GM12878 (cell line): ENCODE measurements at regions not wholly inside any gene's neighbourhood (a gene's known extent, or its start where the extent isn't known, plus 50 kb on each side); places are given as distances from the start of the nearest gene placed in this dataset.

Experiments
- ATAC-seq: fragments of 200-7000 bp; cut with Tn5 transposase; 3 replicates; pipeline ENCODE4 v1.9.1; 2020; ENCODE audit warnings: mild to moderate bottlenecking, moderate library complexity
- BruUV-seq: library from RNA; stranded (reverse); fragments of 400-500 nt; replicated peaks from 2 replicates; lab custom pipeline; 2021; lab: Mats Ljungman, UMichigan
- CTCF ChIA-PET: fragments of 300-600 bp; sonication (Branson Sonifier 250); formaldehyde crosslinking; extraction: SDS; loops from one replicate; lab custom pipeline; 2021; ENCODE audit warnings: inconsistent platforms; lab: Yijun Ruan, JAX
- POLR2A ChIA-PET: fragments of 350-600 bp; formaldehyde crosslinking; extraction: SDS; loops from one replicate; lab custom pipeline; 2021; ENCODE audit warnings: inconsistent platforms; lab: Charles Lee
- RAD21 ChIA-PET: fragments of 300-600 bp; sonication (Branson Sonifier 250); formaldehyde crosslinking; loops from one replicate; lab custom pipeline; 2023; ENCODE audit warnings: antibody characterized with exemption; ENCODE audit not compliant: unreplicated experiment; lab: Charles Lee
- SMC1A ChIA-PET: fragments of 300-600 bp; sonication (Branson Sonifier 250); formaldehyde crosslinking; loops from one replicate; lab custom pipeline; 2023; ENCODE audit not compliant: unreplicated experiment, uncharacterized antibody; lab: Charles Lee
- DNase-seq: peaks from one replicate; pipeline ENCODE4 v3.0.0-alpha.2; 2011; ENCODE audit warnings: low read depth, low spot score
- FAIRE-seq: peaks from 3 replicates; lab custom pipeline; 2011; peaks lifted over from hg19 to GRCh38; lab: Jason Lieb, UNC
- H2AFZ ChIP-seq: 2 replicates; pipeline ENCODE4 v1.6.0; 2011; ENCODE audit warnings: low read depth, low read length, control low read depth; ENCODE audit not compliant: control insufficient read depth
- H3K27ac ChIP-seq: 2 replicates; pipeline ENCODE4 v1.5.1; 2011; ENCODE audit warnings: control low read depth; ENCODE audit not compliant: control insufficient read depth, insufficient read depth
- H3K27me3 ChIP-seq, 2 experiments: replicated peaks in 1 of 2; 2 replicates each; pipeline versions ENCODE4 v1.6.0 to v1.6.1; 2011; ENCODE audit warnings: low read length in 1 of 2; ENCODE audit not compliant: control insufficient read depth in 2 of 2, insufficient read depth in 2 of 2
- H3K36me3 ChIP-seq, 2 experiments: 2 replicates each; pipeline ENCODE4 v1.5.1; 2011; ENCODE audit warnings: low read length in 1 of 2; ENCODE audit not compliant: control insufficient read depth in 2 of 2, insufficient read depth in 2 of 2
- H3K4me1 ChIP-seq: 2 replicates; pipeline ENCODE4 v1.6.1; 2011; ENCODE audit warnings: mild to moderate bottlenecking, low read length, moderate library complexity, mixed read lengths; ENCODE audit not compliant: control insufficient read depth, insufficient read depth
- H3K4me2 ChIP-seq: 2 replicates; pipeline ENCODE4 v1.6.0; 2011; ENCODE audit warnings: control low read depth; ENCODE audit not compliant: control insufficient read depth, insufficient read depth
- H3K4me3 ChIP-seq: fragments of 200-600 bp; sonication (generic); 2 replicates; pipeline ENCODE4 v1.5.1; 2016
- H3K79me2 ChIP-seq: 2 replicates; pipeline ENCODE4 v1.6.0; 2011; ENCODE audit warnings: low read length; ENCODE audit not compliant: control insufficient read depth, insufficient read depth
- H3K9ac ChIP-seq: 2 replicates; pipeline ENCODE4 v1.8.0; 2011; ENCODE audit warnings: low read length, control low read depth, mixed read lengths; ENCODE audit not compliant: control insufficient read depth, insufficient read depth
- H3K9me3 ChIP-seq: replicated peaks from 3 replicates; pipeline ENCODE4 v1.5.1; 2011; ENCODE audit warnings: mild to moderate bottlenecking, low read length; ENCODE audit not compliant: control insufficient read depth, insufficient read depth
- H4K20me1 ChIP-seq: 2 replicates; pipeline ENCODE4 v1.6.0; 2011; ENCODE audit not compliant: control insufficient read depth, insufficient read depth
- ATF7 ChIP-seq: fragments of 450-650 bp; IDR thresholded peaks from 2 replicates; pipeline ENCODE4 v1.6.1; 2016; ENCODE audit warnings: low read depth, mild to moderate bottlenecking
- BHLHE40 ChIP-seq, 2 experiments: fragments of 450-650 bp in 1 of 2; IDR thresholded peaks; 2 replicates each; pipeline ENCODE4 v1.6.1; 2011 to 2017; ENCODE audit warnings: low read depth in 2 of 2, borderline replicate concordance in 1 of 2, improper control_type of control experiment in 1 of 2, low read length in 1 of 2, mild to moderate bottlenecking in 1 of 2
- CEBPB ChIP-seq, 2 experiments: fragments of 150-350 bp in 1 of 2; IDR thresholded peaks; 2 replicates each; pipeline ENCODE4 v1.6.1; 2012 to 2014; ENCODE audit warnings: low read depth in 2 of 2, low read length in 2 of 2, borderline replicate concordance in 1 of 2, inconsistent platforms in 1 of 2
- FOXM1 ChIP-seq: IDR thresholded peaks from 2 replicates; pipeline ENCODE4 v1.6.1; 2012; ENCODE audit warnings: low read depth, mild to moderate bottlenecking, inconsistent platforms, low read length, moderate library complexity
- HCFC1 ChIP-seq: fragments of 150-350 bp; IDR thresholded peaks from 2 replicates; pipeline ENCODE4 v1.6.1; 2014; ENCODE audit warnings: low read length
- IKZF1 ChIP-seq: fragments of 450-650 bp; conservative IDR thresholded peaks from 2 replicates; pipeline ENCODE4 v1.6.1; 2017; ENCODE audit warnings: antibody characterized with exemption, mild to moderate bottlenecking
- KDM1A ChIP-seq: fragments of 200-600 bp; sonication (generic); IDR thresholded peaks from 2 replicates; pipeline ENCODE4 v1.6.1; 2016; ENCODE audit warnings: borderline replicate concordance
- MEF2A ChIP-seq: IDR thresholded peaks from 2 replicates; pipeline ENCODE4 v1.6.1; 2011; ENCODE audit warnings: low read depth, mild to moderate bottlenecking, low read length, moderate library complexity; ENCODE audit not compliant: insufficient read depth
- MTA3 ChIP-seq: IDR thresholded peaks from 2 replicates; pipeline ENCODE4 v1.6.1; 2012; ENCODE audit warnings: low read length, inconsistent platforms, borderline replicate concordance
- NR2C2 ChIP-seq: IDR thresholded peaks from 2 replicates; pipeline ENCODE4 v1.6.1; 2011; ENCODE audit warnings: borderline replicate concordance, low read depth; ENCODE audit not compliant: control insufficient read depth, insufficient read length
- PAX5 ChIP-seq: IDR thresholded peaks from 2 replicates; pipeline ENCODE4 v1.6.1; 2011; ENCODE audit warnings: low read depth, low read length, borderline replicate concordance
- RAD21 ChIP-seq: IDR thresholded peaks from 2 replicates; pipeline ENCODE4 v1.6.1; 2011; ENCODE audit warnings: mild to moderate bottlenecking, low read depth, low read length, moderate library complexity; ENCODE audit not compliant: insufficient read depth
- RFX5 ChIP-seq: IDR thresholded peaks from 2 replicates; pipeline ENCODE4 v1.6.1; 2011; ENCODE audit warnings: low read depth, low read length, improper control_type of control experiment
- SMC3 ChIP-seq: IDR thresholded peaks from 2 replicates; pipeline ENCODE4 v1.6.1; 2011; ENCODE audit warnings: low read length, improper control_type of control experiment, borderline replicate concordance
- SUPT20H ChIP-seq: IDR thresholded peaks from 2 replicates; pipeline ENCODE4 v1.6.1; 2011; ENCODE audit warnings: low read depth, mild to moderate bottlenecking, low read length, moderate library complexity, borderline replicate concordance; ENCODE audit not compliant: control insufficient read depth
- ZNF384 ChIP-seq: IDR thresholded peaks from 2 replicates; pipeline ENCODE4 v1.6.1; 2012; ENCODE audit warnings: low read depth, mild to moderate bottlenecking, low read length, improper control_type of control experiment, borderline replicate concordance
- WGBS: methylation state at CpG from one replicate; pipeline ENCODE4 v1.1.6; 2016; ENCODE audit warnings: low lambda C conversion rate; ENCODE audit not compliant: insufficient replicate concordance, insufficient coverage; ENCODE audit errors: missing lambda C conversion rate; 5-methylcytosine and 5-hydroxymethylcytosine counted together
- in situ Hi-C: fragments of 300-500 bp; cut with MboI; formaldehyde crosslinking; loops from 9 replicates; pipeline ENCODE4 v1.14.3; 2018; ENCODE audit warnings: mixed read lengths
- intact Hi-C: fragments of 100-400 bp; cut with micrococcal nuclease; formaldehyde crosslinking; loops from one replicate; pipeline ENCODE4 v1.14.2; 2022; ENCODE audit not compliant: unreplicated experiment
- TF ChIP-seq, protein P1 (sequence below): fragments of 150-350 bp; IDR thresholded peaks from 2 replicates; pipeline ENCODE4 v1.6.1; 2014; ENCODE audit warnings: mild to moderate bottlenecking, low read depth, low read length
- TF ChIP-seq, protein P2 (sequence below): fragments of 450-650 bp; IDR thresholded peaks from 2 replicates; pipeline ENCODE4 v1.6.1; 2017; ENCODE audit warnings: borderline replicate concordance
- TF ChIP-seq, protein P3 (sequence below), 3 experiments: IDR thresholded peaks in 2 of 3; conservative IDR thresholded peaks in 1 of 3; 2 replicates each; pipeline ENCODE4 v1.5.1; 2011; ENCODE audit warnings: low read depth in 3 of 3, low read length in 3 of 3, mild to moderate bottlenecking in 3 of 3, control low read depth in 2 of 3, moderate library complexity in 2 of 3, inconsistent platforms in 1 of 3, mixed read lengths in 1 of 3; ENCODE audit not compliant: control insufficient read depth in 2 of 3, insufficient read depth in 1 of 3; ENCODE audit errors: extremely low read depth in 1 of 3

- peak; percentile 76 for FAIRE-seq
- no peaks in the 10 kb centered on the region for H4K20me1 ChIP-seq
- no peak overlapping the region for H3K4me2 ChIP-seq
- ChIA-PET CTCF (interaction anchor here (0.6 to 6.6 kb wide), 74 partner anchors 10 to 1153 kb away, joined by 3 to 88 read pairs (median 4); partner anchors contain the start of gene RGS6), RAD21 (interaction anchor here (0.7 to 3.8 kb wide), 49 partner anchors 13 to 752 kb away, joined by 3 to 44 read pairs (median 3); no protein-coding TSS in a partner anchor), SMC1A (interaction anchor here (0.6 to 3.5 kb wide), 43 partner anchors 13 to 1846 kb away, joined by 3 to 46 read pairs (median 4); partner anchors contain the start of gene RGS6), POLR2A (interaction anchor here (0.9 to 1.3 kb wide), 5 partner anchors 8 to 136 kb away, joined by 3 read pairs; no protein-coding TSS in a partner anchor)
- no peaks in the 10 kb centered on the region for H3K36me3 ChIP-seq
- no TSS peak for BruUV-seq
- H3K79me2 ChIP-seq, result no peaks in the 10 kb centered on the region
- H3K27me3 ChIP-seq, result no peaks in the 10 kb centered on the region
- no peak overlapping the region for H3K4me3 ChIP-seq
- peak; percentile 31 for DNase-seq
- in situ Hi-C loops (no loop called here), intact Hi-C loops (loop anchor here (5.0 to 10.0 kb wide), 5 partner anchors 77 to 713 kb away; partner anchors contain the start of gene RGS6)
- peak; percentile 85 for ATAC-seq
- no peak overlapping the region; the same call in 1 of the 2 replicates for H2AFZ ChIP-seq
- H3K27ac ChIP-seq, result peak overlapping the region; percentile 58; the same call in 1 of the 2 replicates
- H3K4me1 ChIP-seq, result peaks cover 10% of the 10 kb centered on the region
- WGBS, result 100% methylated on average over 1 of the region's 1 CpG
- no peak overlapping the region for H3K9ac ChIP-seq
- H3K9me3 ChIP-seq, result no peaks in the 10 kb centered on the region; the same call in 2 of the 3 replicates
- TF ChIP-seq SMC3, result peak; percentile 54
- TF ChIP-seq FOXM1, result no peak
- no peak for TF ChIP-seq SUPT20H
- TF ChIP-seq RAD21, result peak; percentile 78
- TF ChIP-seq KDM1A, result no peak
- TF ChIP-seq MTA3, result no peak
- TF ChIP-seq, protein P1, sequence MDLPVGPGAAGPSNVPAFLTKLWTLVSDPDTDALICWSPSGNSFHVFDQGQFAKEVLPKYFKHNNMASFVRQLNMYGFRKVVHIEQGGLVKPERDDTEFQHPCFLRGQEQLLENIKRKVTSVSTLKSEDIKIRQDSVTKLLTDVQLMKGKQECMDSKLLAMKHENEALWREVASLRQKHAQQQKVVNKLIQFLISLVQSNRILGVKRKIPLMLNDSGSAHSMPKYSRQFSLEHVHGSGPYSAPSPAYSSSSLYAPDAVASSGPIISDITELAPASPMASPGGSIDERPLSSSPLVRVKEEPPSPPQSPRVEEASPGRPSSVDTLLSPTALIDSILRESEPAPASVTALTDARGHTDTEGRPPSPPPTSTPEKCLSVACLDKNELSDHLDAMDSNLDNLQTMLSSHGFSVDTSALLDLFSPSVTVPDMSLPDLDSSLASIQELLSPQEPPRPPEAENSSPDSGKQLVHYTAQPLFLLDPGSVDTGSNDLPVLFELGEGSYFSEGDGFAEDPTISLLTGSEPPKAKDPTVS, result no peak
- 0 out of 2 replicates have a peak, but pooled peaks have one; percentile 28 for TF ChIP-seq RFX5
- TF ChIP-seq PAX5, result no peak
- no peak for TF ChIP-seq ZNF384
- TF ChIP-seq, protein P2, sequence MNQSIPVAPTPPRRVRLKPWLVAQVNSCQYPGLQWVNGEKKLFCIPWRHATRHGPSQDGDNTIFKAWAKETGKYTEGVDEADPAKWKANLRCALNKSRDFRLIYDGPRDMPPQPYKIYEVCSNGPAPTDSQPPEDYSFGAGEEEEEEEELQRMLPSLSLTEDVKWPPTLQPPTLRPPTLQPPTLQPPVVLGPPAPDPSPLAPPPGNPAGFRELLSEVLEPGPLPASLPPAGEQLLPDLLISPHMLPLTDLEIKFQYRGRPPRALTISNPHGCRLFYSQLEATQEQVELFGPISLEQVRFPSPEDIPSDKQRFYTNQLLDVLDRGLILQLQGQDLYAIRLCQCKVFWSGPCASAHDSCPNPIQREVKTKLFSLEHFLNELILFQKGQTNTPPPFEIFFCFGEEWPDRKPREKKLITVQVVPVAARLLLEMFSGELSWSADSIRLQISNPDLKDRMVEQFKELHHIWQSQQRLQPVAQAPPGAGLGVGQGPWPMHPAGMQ, result no peak
- no peak for TF ChIP-seq NR2C2
- TF ChIP-seq, protein P3, sequence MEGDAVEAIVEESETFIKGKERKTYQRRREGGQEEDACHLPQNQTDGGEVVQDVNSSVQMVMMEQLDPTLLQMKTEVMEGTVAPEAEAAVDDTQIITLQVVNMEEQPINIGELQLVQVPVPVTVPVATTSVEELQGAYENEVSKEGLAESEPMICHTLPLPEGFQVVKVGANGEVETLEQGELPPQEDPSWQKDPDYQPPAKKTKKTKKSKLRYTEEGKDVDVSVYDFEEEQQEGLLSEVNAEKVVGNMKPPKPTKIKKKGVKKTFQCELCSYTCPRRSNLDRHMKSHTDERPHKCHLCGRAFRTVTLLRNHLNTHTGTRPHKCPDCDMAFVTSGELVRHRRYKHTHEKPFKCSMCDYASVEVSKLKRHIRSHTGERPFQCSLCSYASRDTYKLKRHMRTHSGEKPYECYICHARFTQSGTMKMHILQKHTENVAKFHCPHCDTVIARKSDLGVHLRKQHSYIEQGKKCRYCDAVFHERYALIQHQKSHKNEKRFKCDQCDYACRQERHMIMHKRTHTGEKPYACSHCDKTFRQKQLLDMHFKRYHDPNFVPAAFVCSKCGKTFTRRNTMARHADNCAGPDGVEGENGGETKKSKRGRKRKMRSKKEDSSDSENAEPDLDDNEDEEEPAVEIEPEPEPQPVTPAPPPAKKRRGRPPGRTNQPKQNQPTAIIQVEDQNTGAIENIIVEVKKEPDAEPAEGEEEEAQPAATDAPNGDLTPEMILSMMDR (IDR thresholded peaks at IDR 0.05 in 2 of 3, conservative IDR thresholded peaks at IDR 0.05 in 1 of 3; ENCODE audit: control insufficient read depth in 2 of 3, extremely low read depth in 1 of 3, insufficient read depth in 1 of 3, low read depth in 3 of 3, low read length in 3 of 3), result peak; percentile 68 to 77 (median 71)
- TF ChIP-seq IKZF1, result peak; percentile 15; the same call in 1 of the 2 replicates
- TF ChIP-seq MEF2A, result no peak
- no peak for TF ChIP-seq CEBPB (IDR thresholded peaks at IDR 0.05; ENCODE audit: borderline replicate concordance in 1 of 2, low read depth in 2 of 2, low read length in 2 of 2)
- TF ChIP-seq ATF7, result no peak
- no peak for TF ChIP-seq BHLHE40 (IDR thresholded peaks at IDR 0.05; ENCODE audit: borderline replicate concordance in 1 of 2, low read depth in 2 of 2, low read length in 1 of 2)
- TF ChIP-seq HCFC1, result no peak
Observed at GRCh38 chr14:71855399-71856036, 76.7 kb upstream of the RGS6 start.
